Testis (tissue), 2 donors: ENCODE measurements at regions not wholly inside any gene's neighbourhood (a gene's known extent, or its start where the extent isn't known, plus 50 kb on each side); places are given as distances from the start of the nearest gene placed in this dataset.

Experiments used
- POLR2A ChIP-seq: fragments of 450-650 bp; IDR thresholded peaks from one replicate; pipeline ENCODE4 v1.6.1; 2017; ENCODE audit warnings: antibody characterized with exemption, mild to moderate bottlenecking, moderate library complexity
- TF ChIP-seq, protein P1 (sequence below), 3 experiments: fragments of 450-650 bp in 2 of 3; fragments of 200-600 bp in 1 of 3; sonication (generic) in 1 of 3; IDR thresholded peaks; one replicate each; pipeline ENCODE4 v1.5.1; 2016 to 2019; ENCODE audit warnings: antibody characterized with exemption in 3 of 3, mild to moderate bottlenecking in 2 of 3, moderate library complexity in 1 of 3

DNA sequence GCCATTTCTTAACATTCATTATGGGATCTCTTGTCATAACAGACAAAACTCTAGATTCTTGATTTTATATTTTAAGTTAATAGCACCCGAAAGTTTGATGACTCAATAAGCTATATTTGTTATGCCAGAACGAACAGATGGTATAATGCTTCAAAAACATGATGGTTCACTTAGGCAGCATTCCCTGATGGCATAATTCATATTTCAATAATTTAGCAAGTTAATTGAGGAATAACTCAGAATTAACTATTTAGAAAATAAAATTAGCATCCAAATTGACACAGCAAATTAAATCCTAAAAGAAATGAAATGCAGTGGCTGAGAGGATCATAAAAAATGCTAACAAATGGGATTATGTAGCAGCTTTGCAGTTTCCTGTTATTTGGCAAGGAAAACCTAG is 260.8 kb upstream of the MBL2 start:
- no peak for TF ChIP-seq POLR2A
- TF ChIP-seq, protein P1, sequence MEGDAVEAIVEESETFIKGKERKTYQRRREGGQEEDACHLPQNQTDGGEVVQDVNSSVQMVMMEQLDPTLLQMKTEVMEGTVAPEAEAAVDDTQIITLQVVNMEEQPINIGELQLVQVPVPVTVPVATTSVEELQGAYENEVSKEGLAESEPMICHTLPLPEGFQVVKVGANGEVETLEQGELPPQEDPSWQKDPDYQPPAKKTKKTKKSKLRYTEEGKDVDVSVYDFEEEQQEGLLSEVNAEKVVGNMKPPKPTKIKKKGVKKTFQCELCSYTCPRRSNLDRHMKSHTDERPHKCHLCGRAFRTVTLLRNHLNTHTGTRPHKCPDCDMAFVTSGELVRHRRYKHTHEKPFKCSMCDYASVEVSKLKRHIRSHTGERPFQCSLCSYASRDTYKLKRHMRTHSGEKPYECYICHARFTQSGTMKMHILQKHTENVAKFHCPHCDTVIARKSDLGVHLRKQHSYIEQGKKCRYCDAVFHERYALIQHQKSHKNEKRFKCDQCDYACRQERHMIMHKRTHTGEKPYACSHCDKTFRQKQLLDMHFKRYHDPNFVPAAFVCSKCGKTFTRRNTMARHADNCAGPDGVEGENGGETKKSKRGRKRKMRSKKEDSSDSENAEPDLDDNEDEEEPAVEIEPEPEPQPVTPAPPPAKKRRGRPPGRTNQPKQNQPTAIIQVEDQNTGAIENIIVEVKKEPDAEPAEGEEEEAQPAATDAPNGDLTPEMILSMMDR (IDR thresholded peaks at IDR 0.05): no peak
